Osteocyte (in vitro differentiated cells): ENCODE measurements at regions not wholly inside any gene's neighbourhood (a gene's known extent, or its start where the extent isn't known, plus 50 kb on each side); places are given as distances from the start of the nearest gene placed in this dataset.

Experiments
- DNase-seq: peaks from one replicate; pipeline ENCODE4 v3.0.0; 2021; ENCODE audit warnings: mixed read lengths; ENCODE audit not compliant: unreplicated experiment; ENCODE audit errors: extremely low spot score
- H3K27ac Mint-ChIP-seq: one replicate; pipeline ENCODE4 v1.8.0; 2021; ENCODE audit warnings: mild to moderate bottlenecking, mixed read lengths; ENCODE audit not compliant: unreplicated experiment
- H3K27me3 Mint-ChIP-seq: one replicate; pipeline ENCODE4 v1.8.0; 2021; ENCODE audit warnings: mixed read lengths; ENCODE audit not compliant: unreplicated experiment
- H3K36me3 Mint-ChIP-seq: one replicate; pipeline ENCODE4 v1.8.0; 2021; ENCODE audit warnings: mixed read lengths; ENCODE audit not compliant: unreplicated experiment
- H3K4me1 Mint-ChIP-seq: one replicate; pipeline ENCODE4 v1.8.0; 2021; ENCODE audit warnings: mixed read lengths; ENCODE audit not compliant: unreplicated experiment
- H3K4me3 Mint-ChIP-seq: one replicate; pipeline ENCODE4 v1.8.0; 2021; ENCODE audit warnings: mild to moderate bottlenecking, moderate library complexity, mixed read lengths; ENCODE audit not compliant: unreplicated experiment
- H3K9me3 Mint-ChIP-seq: one replicate; pipeline ENCODE4 v1.8.0; 2021; ENCODE audit warnings: mixed read lengths; ENCODE audit not compliant: unreplicated experiment
- TF ChIP-seq, protein P1 (sequence below): fragments of 200-600 bp; sonication (generic); IDR thresholded peaks from 2 replicates; pipeline ENCODE4 v1.5.0; 2021; ENCODE audit warnings: antibody characterized with exemption, mild to moderate bottlenecking, moderate library complexity

DNA sequence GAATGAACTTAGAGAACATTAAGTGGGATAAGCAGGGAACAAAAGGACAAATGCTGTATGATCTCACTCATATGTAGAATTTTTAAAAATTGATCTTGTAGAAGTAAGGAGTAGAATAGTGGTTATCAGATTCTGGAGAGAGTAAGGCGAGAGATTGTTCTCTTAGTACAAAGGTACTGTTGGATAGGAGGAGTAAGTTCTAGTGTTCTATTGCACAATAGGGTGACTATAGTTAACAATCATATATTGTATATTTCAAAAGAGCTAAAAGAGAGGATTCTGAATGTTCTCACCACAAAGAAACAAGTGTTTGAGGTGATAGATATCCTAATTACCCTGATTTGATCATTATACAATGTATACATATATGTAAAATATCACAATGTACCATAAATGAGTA lies 735.9 kb downstream of the NCAM2 start:
- Mint-ChIP-seq H3K4me3 (no peak overlapping the region), H3K27ac (no peak overlapping the region), H3K9me3 (no peaks in the 10 kb centered on the region), H3K27me3 (no peaks in the 10 kb centered on the region), H3K36me3 (no peaks in the 10 kb centered on the region), H3K4me1 (peaks cover 4% of the 10 kb centered on the region)
- no peak for DNase-seq
- TF ChIP-seq, protein P1, sequence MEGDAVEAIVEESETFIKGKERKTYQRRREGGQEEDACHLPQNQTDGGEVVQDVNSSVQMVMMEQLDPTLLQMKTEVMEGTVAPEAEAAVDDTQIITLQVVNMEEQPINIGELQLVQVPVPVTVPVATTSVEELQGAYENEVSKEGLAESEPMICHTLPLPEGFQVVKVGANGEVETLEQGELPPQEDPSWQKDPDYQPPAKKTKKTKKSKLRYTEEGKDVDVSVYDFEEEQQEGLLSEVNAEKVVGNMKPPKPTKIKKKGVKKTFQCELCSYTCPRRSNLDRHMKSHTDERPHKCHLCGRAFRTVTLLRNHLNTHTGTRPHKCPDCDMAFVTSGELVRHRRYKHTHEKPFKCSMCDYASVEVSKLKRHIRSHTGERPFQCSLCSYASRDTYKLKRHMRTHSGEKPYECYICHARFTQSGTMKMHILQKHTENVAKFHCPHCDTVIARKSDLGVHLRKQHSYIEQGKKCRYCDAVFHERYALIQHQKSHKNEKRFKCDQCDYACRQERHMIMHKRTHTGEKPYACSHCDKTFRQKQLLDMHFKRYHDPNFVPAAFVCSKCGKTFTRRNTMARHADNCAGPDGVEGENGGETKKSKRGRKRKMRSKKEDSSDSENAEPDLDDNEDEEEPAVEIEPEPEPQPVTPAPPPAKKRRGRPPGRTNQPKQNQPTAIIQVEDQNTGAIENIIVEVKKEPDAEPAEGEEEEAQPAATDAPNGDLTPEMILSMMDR: no peak

DNA sequence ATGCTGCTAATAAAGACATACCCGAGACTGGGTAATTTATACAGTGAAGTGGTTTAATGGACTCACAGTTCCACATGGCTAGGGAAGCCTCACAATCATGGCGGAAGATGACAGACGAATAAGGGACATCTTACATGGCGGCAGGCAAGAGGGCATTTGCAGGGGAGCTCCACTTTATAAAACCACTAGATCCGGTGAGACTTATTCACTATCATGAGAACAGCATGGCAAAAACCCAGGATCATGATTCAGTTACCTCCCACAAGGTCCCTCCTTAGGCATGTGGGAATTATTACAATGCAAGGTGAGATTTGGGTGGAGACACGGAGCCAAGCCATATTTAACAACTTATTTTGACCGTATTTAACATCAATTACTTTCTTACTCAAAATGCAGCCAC lies 739.0 kb downstream of the NCAM2 start:
- Mint-ChIP-seq H3K27me3 (no peaks in the 10 kb centered on the region), H3K36me3 (no peaks in the 10 kb centered on the region), H3K9me3 (no peaks in the 10 kb centered on the region), H3K4me1 (peaks cover 4% of the 10 kb centered on the region), H3K4me3 (no peak overlapping the region), H3K27ac (no peak overlapping the region)
- no peak for DNase-seq
- TF ChIP-seq, protein P1: no peak

DNA sequence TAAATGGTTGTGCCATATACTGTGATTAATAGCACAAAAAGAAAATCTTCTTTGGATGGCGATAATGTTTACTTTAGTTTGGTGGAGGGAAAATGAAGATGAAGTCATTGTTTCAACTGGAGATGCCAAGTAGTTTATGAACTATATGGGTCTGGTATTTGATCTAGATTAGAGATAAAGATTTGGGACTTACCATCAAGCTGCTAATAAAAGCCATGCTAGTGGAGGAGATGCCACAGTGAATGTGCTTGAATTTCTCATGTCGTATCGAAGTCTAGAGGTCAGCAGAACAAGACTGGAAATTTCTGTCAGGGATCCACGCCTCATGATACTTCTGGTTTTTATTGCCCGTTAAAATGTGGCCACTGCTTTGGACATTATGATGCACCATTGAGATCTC lies 742.0 kb downstream of the NCAM2 start:
- no peaks in the 10 kb centered on the region for H3K27me3 Mint-ChIP-seq
- peaks cover 3% of the 10 kb centered on the region for H3K9me3 Mint-ChIP-seq
- H3K4me1 Mint-ChIP-seq: no peaks in the 10 kb centered on the region
- no peak overlapping the region for H3K4me3 Mint-ChIP-seq
- H3K27ac Mint-ChIP-seq: no peak overlapping the region
- no peaks in the 10 kb centered on the region for H3K36me3 Mint-ChIP-seq
- TF ChIP-seq, protein P1: no peak
- no peak for DNase-seq

DNA sequence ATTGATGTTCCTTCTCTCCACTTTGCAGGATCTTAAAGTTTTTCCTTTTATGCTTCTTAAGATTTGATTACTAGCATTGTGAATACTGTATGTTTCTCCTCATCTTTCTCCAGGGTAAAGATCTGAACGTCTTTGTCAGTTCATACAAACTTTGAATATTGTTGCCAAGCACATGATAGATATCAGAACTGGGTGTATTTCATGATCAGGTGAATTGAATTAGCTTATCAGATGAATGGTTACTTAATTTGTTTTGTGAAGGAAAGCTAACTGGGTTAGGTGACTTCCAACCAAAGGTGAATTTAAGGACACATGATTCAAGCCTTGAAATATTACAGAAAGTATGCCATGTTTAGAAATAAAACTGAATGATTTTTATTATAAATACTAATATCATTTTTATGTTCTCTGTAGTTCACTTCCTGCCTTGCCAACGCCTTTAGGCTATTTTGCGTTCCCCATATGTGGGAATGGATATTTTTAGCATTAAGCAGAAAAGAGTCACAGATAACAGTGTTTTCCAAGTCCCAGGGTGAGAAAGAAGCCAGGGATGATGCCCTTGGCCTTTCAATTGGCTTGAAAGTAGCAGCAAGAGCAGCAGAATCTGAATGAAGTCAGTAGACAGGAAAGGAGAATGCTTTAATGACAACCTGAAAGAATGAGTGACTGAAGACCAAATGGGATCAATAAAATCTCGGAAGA lies 752.1 kb downstream of the NCAM2 start:
- DNase-seq: no peak
- Mint-ChIP-seq H3K27ac (no peak overlapping the region), H3K4me3 (no peak overlapping the region), H3K9me3 (peaks cover 2% of the 10 kb centered on the region), H3K36me3 (no peaks in the 10 kb centered on the region), H3K27me3 (no peaks in the 10 kb centered on the region), H3K4me1 (peaks cover 10% of the 10 kb centered on the region)
- TF ChIP-seq, protein P1: no peak

DNA sequence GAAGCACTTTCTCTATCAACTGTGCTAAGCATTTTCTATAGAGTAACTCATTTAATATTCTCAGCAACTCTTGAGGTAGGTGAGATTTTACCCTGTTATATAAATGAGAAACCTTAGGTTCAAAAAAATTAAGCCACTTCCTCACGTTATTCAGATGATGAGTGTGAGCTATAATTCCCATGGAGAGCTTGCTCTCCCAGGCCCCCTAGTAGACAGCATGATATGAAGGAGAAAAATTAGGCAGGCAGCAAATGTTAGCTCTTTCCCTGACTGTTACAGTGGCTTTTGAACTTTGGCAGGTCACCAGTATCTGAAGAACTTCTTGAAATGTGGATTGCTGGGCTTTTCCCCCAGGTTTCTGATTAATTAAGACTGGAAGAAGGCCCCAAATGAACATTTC lies 753.1 kb downstream of the NCAM2 start:
- Mint-ChIP-seq H3K36me3 (no peaks in the 10 kb centered on the region), H3K4me3 (no peak overlapping the region), H3K9me3 (no peaks in the 10 kb centered on the region), H3K4me1 (peaks cover 10% of the 10 kb centered on the region), H3K27ac (no peak overlapping the region), H3K27me3 (no peaks in the 10 kb centered on the region)
- TF ChIP-seq, protein P1: no peak
- DNase-seq: no peak
